ENCODE measurements at regions not wholly inside any gene's neighbourhood (a gene's known extent, or its start where the extent isn't known, plus 50 kb on each side); places are given as distances from the start of the nearest gene placed in this dataset.

- TF ChIP-seq CTCF (IDR thresholded peaks at IDR 0.05; ENCODE audit: low read depth, low read length) = no peak
- TF ChIP-seq MAX (IDR thresholded peaks at IDR 0.05; ENCODE audit: low read depth, low read length) = no peak
- no peak for TF ChIP-seq POLR2A (IDR thresholded peaks at IDR 0.05; ENCODE audit: extremely low read depth, insufficient read length)
- TF ChIP-seq MYC (IDR thresholded peaks at IDR 0.05; ENCODE audit: low read depth, low read length) = no peak
Observed at GRCh38 chr13:40484101-40484800, 182.2 kb downstream of the FOXO1 start.

Measured in NB4 (cell line).